HG02571 (cell line): ENCODE measurements at regions not wholly inside any gene's neighbourhood (a gene's known extent, or its start where the extent isn't known, plus 50 kb on each side); places are given as distances from the start of the nearest gene placed in this dataset.
"Not testable (repeated sequence)": the region's sequence is repeated elsewhere in the genome, so short reads cannot be mapped to it uniquely, and the experiment has no call there.

Experiments used
- ATAC-seq: cut with Tn5 transposase; IDR thresholded peaks from one replicate; pipeline ENCODE4 v1.9.1; 2021; ENCODE audit warnings: mild to moderate bottlenecking, moderate library complexity; ENCODE audit not compliant: unreplicated experiment

GRCh38 chr20:12924126-12924525, 84.6 kb upstream of the SPTLC3 start:
- ATAC-seq, result no peak

- peak; percentile 73 for ATAC-seq
Measured at GRCh38 chr20:12925210-12925755, 83.5 kb upstream of the SPTLC3 start.

DNA sequence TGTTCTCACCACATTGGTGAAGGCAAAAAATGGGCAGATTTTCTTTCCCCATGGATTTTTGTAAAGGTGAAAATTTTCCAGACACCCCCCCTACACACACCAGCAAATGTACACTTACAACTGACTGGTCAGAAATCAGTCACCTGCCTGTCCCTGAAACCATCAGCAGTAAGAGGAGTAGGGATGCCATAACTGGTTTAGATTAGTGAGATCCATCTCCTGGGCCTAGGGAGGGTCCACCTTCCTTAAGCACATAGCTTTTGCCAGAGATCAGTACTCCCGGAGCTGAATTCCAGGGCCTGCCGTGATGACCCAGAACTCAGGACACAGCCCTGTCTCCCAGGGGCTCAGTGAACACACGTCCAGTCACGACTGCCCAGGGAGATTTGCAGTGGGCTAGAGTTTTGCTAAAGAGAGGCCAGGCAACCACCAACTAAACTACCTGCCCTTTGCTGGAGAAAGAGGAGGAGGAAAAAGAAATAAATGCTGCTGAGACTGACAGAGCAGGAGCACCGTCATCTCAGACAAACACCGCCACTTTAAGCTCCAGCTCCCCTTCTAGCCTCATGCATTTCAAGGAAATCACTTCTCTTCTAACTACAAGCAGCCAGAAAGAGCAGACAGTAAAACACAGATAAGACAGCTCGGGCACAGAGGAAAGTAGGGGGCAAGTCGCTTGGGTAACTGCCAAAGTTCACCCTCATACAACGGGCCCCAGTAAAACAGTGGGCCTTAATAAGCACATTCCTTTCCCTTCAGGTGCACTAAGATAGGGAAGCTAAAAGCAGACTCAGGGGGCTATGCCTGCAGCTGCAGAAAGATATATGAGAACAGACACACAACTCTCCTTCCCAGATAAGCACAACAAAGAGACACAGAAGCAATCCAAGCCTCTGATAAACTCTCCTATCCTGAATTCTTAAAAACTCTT, 82.6 kb upstream of the SPTLC3 start:
- no peak for ATAC-seq

GRCh38 chr20:12927489-12927888, 81.3 kb upstream of the SPTLC3 start:
- no peak for ATAC-seq

DNA sequence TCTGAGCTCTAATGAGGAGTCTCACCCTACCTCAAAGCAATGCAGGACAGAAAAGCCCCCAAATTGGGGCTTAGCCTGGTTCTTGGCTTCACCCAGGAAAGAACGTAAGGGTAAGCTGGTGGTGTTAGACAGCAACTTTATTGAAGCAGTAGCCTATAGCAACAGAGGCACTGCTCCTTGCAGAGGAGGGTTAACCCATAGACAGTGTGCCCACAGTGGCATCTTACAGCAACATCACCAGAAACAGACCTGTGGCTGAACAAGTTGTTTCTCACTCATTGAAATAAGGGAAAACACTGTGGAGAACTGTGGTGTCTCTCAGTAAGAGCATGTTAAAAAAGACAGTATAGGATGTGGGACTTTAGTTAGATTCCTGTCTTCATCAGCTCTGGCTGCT, 80.4 kb upstream of the SPTLC3 start:
- ATAC-seq, result no peak

- no peak for ATAC-seq
Measured at GRCh38 chr20:12928755-12929401, 79.9 kb upstream of the SPTLC3 start.

DNA sequence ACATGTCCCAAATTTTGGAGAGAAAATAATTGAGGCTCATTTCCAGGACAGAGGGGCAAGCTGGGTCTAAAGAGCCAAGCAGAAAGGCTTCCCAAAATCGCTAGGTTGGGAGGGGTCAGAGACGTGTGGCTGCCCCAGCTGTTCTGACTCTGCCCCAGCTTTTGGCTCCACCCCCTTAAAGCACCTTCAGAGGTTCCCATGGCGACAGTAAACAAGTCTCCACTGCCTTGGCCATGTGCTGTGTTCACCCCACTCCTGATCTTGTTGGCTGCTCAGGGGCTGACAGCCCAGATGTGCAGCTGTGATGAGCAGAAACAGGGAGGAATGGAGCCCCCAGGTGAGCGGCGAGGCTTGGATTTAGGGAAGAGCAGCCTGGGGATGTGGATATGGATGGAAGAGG, 72.8 kb upstream of the SPTLC3 start:
- no peak for ATAC-seq

DNA sequence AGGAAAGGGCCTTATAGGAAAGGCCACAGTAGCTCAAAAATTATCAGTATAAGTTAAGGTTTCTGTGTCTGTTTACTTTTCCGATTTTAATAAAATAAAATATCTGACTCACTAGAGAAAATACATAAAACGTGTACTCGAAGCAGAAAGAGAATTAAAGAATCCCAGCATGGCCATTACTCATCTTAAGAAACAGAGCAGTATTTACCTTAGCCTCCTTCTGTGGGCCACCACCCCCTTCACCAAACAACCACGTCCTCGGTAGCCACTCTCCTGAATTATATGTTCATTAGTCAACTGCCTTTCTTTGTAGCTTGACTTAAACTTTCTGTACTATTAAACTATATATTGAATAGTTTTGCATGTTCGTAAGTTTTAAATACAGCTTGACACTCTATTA, 72.2 kb upstream of the SPTLC3 start:
- no peak for ATAC-seq

DNA sequence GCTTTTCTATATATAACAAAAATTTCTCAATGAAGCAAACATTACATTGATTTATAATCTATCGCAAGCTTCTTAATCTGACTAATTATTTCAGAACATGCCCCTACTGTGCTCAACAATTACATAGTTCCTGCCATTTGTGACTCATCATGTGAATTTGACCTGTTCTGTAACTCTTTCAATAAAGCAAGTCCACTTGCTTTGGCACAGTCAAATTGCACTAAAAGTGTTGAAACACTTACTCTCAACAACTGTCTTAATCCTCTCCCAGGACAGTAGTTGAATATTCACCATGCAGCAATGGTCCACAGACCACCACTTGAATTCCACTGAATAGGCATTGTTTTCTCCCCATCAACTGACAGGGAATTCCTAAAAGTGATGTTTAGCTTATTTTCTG, 67.7 kb upstream of the SPTLC3 start:
- ATAC-seq, result no peak

DNA sequence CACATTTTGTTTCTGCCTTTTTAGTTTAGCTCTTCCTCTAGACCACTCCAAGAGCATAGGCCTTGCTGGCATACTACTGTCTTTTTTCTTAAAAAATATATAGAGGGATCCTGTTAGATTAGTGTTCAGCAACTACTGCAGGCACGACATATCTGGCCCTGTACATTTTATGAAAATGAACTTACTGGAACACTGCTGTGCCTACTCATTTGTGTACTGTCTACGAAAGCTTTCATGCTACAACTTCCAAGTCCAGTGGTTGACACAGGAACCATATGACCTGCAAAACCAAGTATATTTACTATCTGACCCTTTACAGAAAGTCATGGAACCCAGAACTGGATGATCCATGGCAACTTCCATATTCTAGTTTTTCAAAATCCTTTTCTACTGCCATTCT, 66.6 kb upstream of the SPTLC3 start:
- no peak for ATAC-seq

DNA sequence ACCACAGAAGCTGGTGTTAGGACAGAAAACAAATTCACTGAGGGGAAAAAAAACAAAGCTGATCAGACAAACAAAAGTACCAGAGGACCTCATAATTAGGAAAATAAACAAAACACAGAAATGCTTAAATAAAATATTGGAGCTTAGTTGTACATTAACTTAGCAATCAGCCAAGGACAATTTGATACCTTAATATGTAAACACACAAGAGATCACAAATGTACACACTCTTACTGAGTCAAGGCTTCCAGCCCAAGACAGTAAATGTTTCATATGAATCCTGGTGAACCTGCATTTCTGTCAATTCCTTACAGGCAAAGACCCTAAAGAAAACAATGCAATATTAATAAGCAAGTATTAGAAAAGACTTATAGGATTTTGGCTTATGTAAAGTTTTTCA, 62.0 kb upstream of the SPTLC3 start:
- no peak for ATAC-seq

- ATAC-seq, result no peak
Measured at GRCh38 chr20:12947691-12948090, 61.1 kb upstream of the SPTLC3 start.

DNA sequence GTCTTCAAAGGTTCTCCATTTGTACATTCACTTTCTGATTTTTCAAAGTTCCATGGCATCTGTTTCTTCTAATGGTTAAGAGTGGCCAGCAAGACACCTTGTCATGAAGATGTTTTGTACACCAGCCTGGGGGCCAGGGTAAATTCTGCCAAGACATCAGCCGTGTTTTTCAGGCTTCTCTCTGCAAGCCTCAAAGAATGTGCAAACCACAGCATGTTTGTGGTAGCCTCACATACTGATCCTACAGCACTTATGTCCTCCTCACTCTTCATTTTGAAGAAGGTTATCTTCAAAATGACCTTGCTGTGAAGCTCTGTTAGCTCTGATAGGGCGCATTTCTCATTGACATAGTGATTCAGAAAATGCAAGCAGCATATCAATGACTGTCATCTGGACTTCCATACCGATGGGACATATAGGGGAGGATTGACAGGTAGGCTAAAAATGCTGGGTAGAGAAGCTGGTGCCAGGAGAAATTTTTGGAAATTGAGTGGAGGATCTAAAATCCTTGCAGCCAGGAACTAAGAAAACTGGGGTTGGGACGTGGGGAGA, 59.3 kb upstream of the SPTLC3 start:
- ATAC-seq, result no peak

- ATAC-seq, result not testable (repeated sequence)
Measured at GRCh38 chr20:12954254-12954653, 54.5 kb upstream of the SPTLC3 start.

DNA sequence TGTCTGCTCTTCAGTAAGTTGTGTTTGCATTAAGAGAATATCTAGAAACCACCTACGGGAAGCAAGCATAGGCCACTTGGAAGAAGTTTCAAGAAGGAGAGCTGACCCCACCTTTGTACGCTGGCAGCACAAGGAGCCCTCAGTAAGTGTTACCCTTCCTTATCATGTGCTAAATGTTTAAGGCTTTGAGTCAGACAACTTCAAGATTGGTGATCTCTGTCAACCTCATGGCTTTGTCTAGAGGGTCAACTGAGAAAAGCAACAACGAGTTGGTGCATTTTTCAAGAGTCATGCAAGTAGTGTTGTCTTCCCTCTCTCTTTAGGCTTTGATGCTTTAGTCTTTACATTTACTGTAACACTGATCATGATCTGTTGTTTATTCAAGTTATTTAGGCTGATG, 53.2 kb upstream of the SPTLC3 start:
- ATAC-seq, result no peak

DNA sequence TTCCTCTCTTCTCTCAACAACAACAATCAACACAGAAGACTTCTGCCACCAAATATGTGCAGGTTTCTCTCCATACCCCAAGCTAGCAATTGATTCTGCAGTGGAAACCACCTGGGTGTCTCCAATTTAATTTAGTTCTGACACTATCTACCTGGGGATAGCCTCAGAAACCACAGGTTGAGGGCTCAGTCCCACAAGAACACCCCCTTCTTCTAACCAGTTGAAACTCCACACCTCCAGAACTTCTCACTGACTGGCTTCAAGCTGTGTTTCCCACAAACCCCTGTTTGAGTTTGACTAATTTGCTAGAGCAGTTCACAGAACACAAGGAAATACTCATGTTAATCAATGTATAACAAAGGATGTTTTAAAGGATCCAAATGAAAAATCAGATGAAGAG, 52.5 kb upstream of the SPTLC3 start:
- ATAC-seq, result no peak

DNA sequence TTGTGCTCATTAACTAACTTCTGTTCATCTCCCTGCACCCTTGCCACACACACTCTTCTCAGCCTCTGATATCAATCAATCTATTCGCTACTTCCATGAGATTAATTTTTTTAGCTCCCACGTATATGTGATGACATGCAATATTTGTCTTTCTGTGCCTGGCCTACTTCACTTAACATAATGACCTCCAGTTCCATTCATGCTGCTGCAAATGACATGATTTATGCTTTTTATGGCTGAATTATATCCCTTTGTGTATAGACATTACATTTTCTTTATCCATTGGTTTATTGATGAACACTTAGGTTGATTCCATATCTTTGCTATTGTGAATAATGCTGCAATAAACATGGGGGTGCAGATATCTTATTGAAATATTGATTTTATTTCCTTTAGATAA, 50.8 kb upstream of the SPTLC3 start:
- ATAC-seq, result no peak
